ENCODE measurements at regions not wholly inside any gene's neighbourhood (a gene's known extent, or its start where the extent isn't known, plus 50 kb on each side); places are given as distances from the start of the nearest gene placed in this dataset.
"Not testable (repeated sequence)": the region's sequence is repeated elsewhere in the genome, so short reads cannot be mapped to it uniquely, and the experiment has no call there.

GRCh38 chr12:115394496-115395220 is 710.7 kb upstream of the TBX3 start:
- no peak for DNase-seq (ENCODE audit: low read depth)

GRCh38 chr12:115388139-115388538 is 704.2 kb upstream of the TBX3 start:
- DNase-seq (ENCODE audit: low read depth) = peak; percentile 41

GRCh38 chr12:115387467-115387901 is 703.5 kb upstream of the TBX3 start:
- DNase-seq (ENCODE audit: low read depth) = no peak

- DNase-seq (ENCODE audit: low read depth) = no peak
Measured at GRCh38 chr12:115386946-115387345, 703.0 kb upstream of the TBX3 start.

GRCh38 chr12:115385141-115385540 is 701.2 kb upstream of the TBX3 start:
- DNase-seq (ENCODE audit: low read depth) = no peak

GRCh38 chr12:115384391-115384790 is 700.4 kb upstream of the TBX3 start:
- DNase-seq (ENCODE audit: low read depth) = no peak

GRCh38 chr12:115383668-115384067 is 699.7 kb upstream of the TBX3 start:
- DNase-seq (ENCODE audit: low read depth) = no peak

- no peak for DNase-seq (ENCODE audit: low read depth)
Measured at GRCh38 chr12:115382681-115383080, 698.7 kb upstream of the TBX3 start.

- DNase-seq (ENCODE audit: low read depth) = no peak
Measured at GRCh38 chr12:115380546-115381120, 696.7 kb upstream of the TBX3 start.

GRCh38 chr12:115378291-115378690 is 694.3 kb upstream of the TBX3 start:
- no peak for DNase-seq (ENCODE audit: low read depth)

GRCh38 chr12:115377779-115378178 is 693.8 kb upstream of the TBX3 start:
- no peak for DNase-seq (ENCODE audit: low read depth)

GRCh38 chr12:115377230-115377629 is 693.3 kb upstream of the TBX3 start:
- no peak for DNase-seq (ENCODE audit: low read depth)

GRCh38 chr12:115375186-115375991 is 691.4 kb upstream of the TBX3 start:
- peak; percentile 92 for DNase-seq (ENCODE audit: low read depth)

GRCh38 chr12:115374480-115375185 is 690.7 kb upstream of the TBX3 start:
- no peak for DNase-seq (ENCODE audit: low read depth)

GRCh38 chr12:115371711-115372110 is 687.7 kb upstream of the TBX3 start:
- peak; percentile 82 for DNase-seq (ENCODE audit: low read depth)

- DNase-seq (ENCODE audit: low read depth) = no peak
Measured at GRCh38 chr12:115370650-115371049, 686.7 kb upstream of the TBX3 start.

- DNase-seq (ENCODE audit: low read depth) = no peak
Measured at GRCh38 chr12:115370207-115370606, 686.2 kb upstream of the TBX3 start.

- DNase-seq (ENCODE audit: low read depth) = not testable (repeated sequence)
Measured at GRCh38 chr12:115366277-115366676, 682.3 kb upstream of the TBX3 start.

GRCh38 chr12:115365765-115366164 is 681.8 kb upstream of the TBX3 start:
- peak; percentile 45 for DNase-seq (ENCODE audit: low read depth)

GRCh38 chr12:115364921-115365320 is 680.9 kb upstream of the TBX3 start:
- DNase-seq (ENCODE audit: low read depth) = no peak

GRCh38 chr12:115362339-115362976 is 678.5 kb upstream of the TBX3 start:
- DNase-seq (ENCODE audit: low read depth) = no peak

GRCh38 chr12:115357681-115358080 is 673.7 kb upstream of the TBX3 start:
- DNase-seq (ENCODE audit: low read depth) = no peak

All from CMK (cell line).